ENCODE measurements at regions not wholly inside any gene's neighbourhood (a gene's known extent, or its start where the extent isn't known, plus 50 kb on each side); places are given as distances from the start of the nearest gene placed in this dataset.

DNA sequence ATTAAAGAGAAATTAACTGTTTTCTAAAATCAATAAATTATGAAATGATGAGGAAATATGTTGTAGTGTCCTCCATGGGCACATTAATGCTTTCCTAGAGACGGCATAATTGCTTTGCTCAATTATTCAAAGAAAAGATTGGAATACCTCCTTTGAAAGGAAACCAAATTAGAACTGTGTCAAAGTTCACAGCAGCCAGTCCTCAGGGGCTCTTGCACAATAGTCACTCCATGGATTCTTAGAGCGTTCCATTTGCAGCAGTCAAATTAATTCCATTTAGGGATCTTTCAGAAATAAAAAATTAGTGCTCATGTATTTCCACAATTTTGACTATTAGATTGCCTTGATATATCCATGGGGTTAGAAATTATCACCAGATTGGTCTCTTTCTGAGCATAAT lies 841.6 kb upstream of the DPPA4 start:
- no peak overlapping the region for H3K4me3 ChIP-seq (ENCODE audit: control insufficient read depth in 1 of 7, extremely low read depth in 1 of 7, insufficient read depth in 4 of 7, low read depth in 2 of 7, low read length in 6 of 7)
- no peaks in the 10 kb centered on the region for H3K36me3 ChIP-seq (ENCODE audit: control insufficient read depth in 4 of 4, insufficient read depth in 4 of 4, low read length in 3 of 4)
- no peak overlapping the region for H3K27ac ChIP-seq (ENCODE audit: insufficient read depth in 1 of 2, low read depth in 1 of 2, low read length in 2 of 2, poor library complexity in 1 of 2, severe bottlenecking in 2 of 2)
- DNase-seq, result no peak
- ChIA-PET POLR2A (no interaction called here), CTCF (no interaction called here)
- no peaks in the 10 kb centered on the region for H3K27me3 ChIP-seq (replicated peaks in 2 of 5; ENCODE audit: control insufficient read depth in 4 of 5, insufficient read depth in 5 of 5, low read length in 4 of 5)
- no CpG with 5 or more reads among the region's 2 CpGs for WGBS (ENCODE audit: insufficient coverage)
- H3K9me3 ChIP-seq (ENCODE audit: control extremely low read depth in 1 of 5, control insufficient read depth in 4 of 5, insufficient read depth in 2 of 5, low read depth in 1 of 5, low read length in 4 of 5), result no peaks in the 10 kb centered on the region
- H3K4me1 ChIP-seq (ENCODE audit: control extremely low read depth in 1 of 4, control insufficient read depth in 4 of 4, insufficient read depth in 4 of 4, low read length in 3 of 4), result no peaks in the 10 kb centered on the region

- H3K27ac ChIP-seq (ENCODE audit: insufficient read depth in 1 of 2, low read depth in 1 of 2, low read length in 2 of 2, poor library complexity in 1 of 2, severe bottlenecking in 2 of 2), result no peak overlapping the region
- WGBS (ENCODE audit: insufficient coverage), result 90% methylated on average over 3 of the region's 4 CpGs
- no peaks in the 10 kb centered on the region for H3K36me3 ChIP-seq (ENCODE audit: control insufficient read depth in 4 of 4, insufficient read depth in 4 of 4, low read length in 3 of 4)
- CTCF ChIA-PET, result no interaction called here
- no peaks in the 10 kb centered on the region for H3K4me1 ChIP-seq (ENCODE audit: control extremely low read depth in 1 of 4, control insufficient read depth in 4 of 4, insufficient read depth in 4 of 4, low read length in 3 of 4)
- no peaks in the 10 kb centered on the region for H3K27me3 ChIP-seq (replicated peaks in 2 of 5; ENCODE audit: control insufficient read depth in 4 of 5, insufficient read depth in 5 of 5, low read length in 4 of 5)
- no peak for DNase-seq
- no peaks in the 10 kb centered on the region for H3K9me3 ChIP-seq (ENCODE audit: control extremely low read depth in 1 of 5, control insufficient read depth in 4 of 5, insufficient read depth in 2 of 5, low read depth in 1 of 5, low read length in 4 of 5)
- POLR2A ChIA-PET, result no interaction called here
- H3K4me3 ChIP-seq (ENCODE audit: control insufficient read depth in 1 of 7, extremely low read depth in 1 of 7, insufficient read depth in 4 of 7, low read depth in 2 of 7, low read length in 6 of 7), result no peak overlapping the region
These were observed 843.4 kb upstream of the DPPA4 start for GRCh38 chr3:110180733-110181132.

GRCh38 chr3:110181226-110181625 lies 843.9 kb upstream of the DPPA4 start:
- Histone ChIP-seq H3K4me1 (ENCODE audit: control extremely low read depth in 1 of 4, control insufficient read depth in 4 of 4, insufficient read depth in 4 of 4, low read length in 3 of 4) (no peaks in the 10 kb centered on the region), H3K27me3 (replicated peaks in 2 of 5; ENCODE audit: control insufficient read depth in 4 of 5, insufficient read depth in 5 of 5, low read length in 4 of 5) (no peaks in the 10 kb centered on the region), H3K9me3 (ENCODE audit: control extremely low read depth in 1 of 5, control insufficient read depth in 4 of 5, insufficient read depth in 2 of 5, low read depth in 1 of 5, low read length in 4 of 5) (no peaks in the 10 kb centered on the region), H3K36me3 (ENCODE audit: control insufficient read depth in 4 of 4, insufficient read depth in 4 of 4, low read length in 3 of 4) (no peaks in the 10 kb centered on the region), H3K4me3 (ENCODE audit: control insufficient read depth in 1 of 7, extremely low read depth in 1 of 7, insufficient read depth in 4 of 7, low read depth in 2 of 7, low read length in 6 of 7) (no peak overlapping the region), H3K27ac (ENCODE audit: insufficient read depth in 1 of 2, low read depth in 1 of 2, low read length in 2 of 2, poor library complexity in 1 of 2, severe bottlenecking in 2 of 2) (no peak overlapping the region)
- CTCF ChIA-PET, result no interaction called here
- DNase-seq, result no peak
- no CpG with 5 or more reads among the region's 3 CpGs for WGBS (ENCODE audit: insufficient coverage)
- POLR2A ChIA-PET, result no interaction called here

DNA sequence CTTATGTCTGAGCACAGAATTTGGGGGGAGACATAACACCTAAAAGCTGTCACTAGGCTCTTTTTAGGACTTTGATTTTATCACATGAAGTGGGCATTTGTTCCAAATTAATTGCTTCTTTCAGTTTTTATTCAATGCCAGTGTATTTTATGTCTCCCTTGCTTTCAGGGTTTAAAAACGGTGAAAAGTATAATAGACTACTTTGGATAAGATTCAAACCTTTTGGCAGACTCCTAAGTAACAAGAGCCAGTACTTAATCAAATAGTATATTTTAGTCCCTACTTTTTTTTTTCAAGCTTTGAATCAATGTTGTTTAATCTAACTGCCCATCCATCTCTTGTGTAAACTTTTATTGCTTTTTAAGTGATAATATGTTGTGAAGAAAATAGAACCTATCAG lies 847.2 kb upstream of the DPPA4 start:
- no peaks in the 10 kb centered on the region for H3K4me1 ChIP-seq (ENCODE audit: control extremely low read depth in 1 of 4, control insufficient read depth in 4 of 4, insufficient read depth in 4 of 4, low read length in 3 of 4)
- peaks cover 0 to 2% (median 0%) of the 10 kb centered on the region in 5 experiments for H3K27me3 ChIP-seq (replicated peaks in 2 of 5; ENCODE audit: control insufficient read depth in 4 of 5, insufficient read depth in 5 of 5, low read length in 4 of 5)
- H3K27ac ChIP-seq (ENCODE audit: insufficient read depth in 1 of 2, low read depth in 1 of 2, low read length in 2 of 2, poor library complexity in 1 of 2, severe bottlenecking in 2 of 2), result no peak overlapping the region
- CTCF ChIA-PET, result no interaction called here
- no peak for DNase-seq
- H3K9me3 ChIP-seq (ENCODE audit: control extremely low read depth in 1 of 5, control insufficient read depth in 4 of 5, insufficient read depth in 2 of 5, low read depth in 1 of 5, low read length in 4 of 5), result no peaks in the 10 kb centered on the region
- H3K36me3 ChIP-seq (ENCODE audit: control insufficient read depth in 4 of 4, insufficient read depth in 4 of 4, low read length in 3 of 4), result no peaks in the 10 kb centered on the region
- POLR2A ChIA-PET, result no interaction called here
- no peak overlapping the region for H3K4me3 ChIP-seq (ENCODE audit: control insufficient read depth in 1 of 7, extremely low read depth in 1 of 7, insufficient read depth in 4 of 7, low read depth in 2 of 7, low read length in 6 of 7)
- WGBS (ENCODE audit: insufficient coverage), result no CpG with 5 or more reads among the region's 1 CpG

GRCh38 chr3:110193074-110193473 lies 855.7 kb upstream of the DPPA4 start:
- no peaks in the 10 kb centered on the region for H3K36me3 ChIP-seq (ENCODE audit: control insufficient read depth in 4 of 4, insufficient read depth in 4 of 4, low read length in 3 of 4)
- POLR2A ChIA-PET, result no interaction called here
- CTCF ChIA-PET, result no interaction called here
- 100% methylated on average over 2 of the region's 2 CpGs for WGBS (ENCODE audit: insufficient coverage)
- DNase-seq, result no peak
- no peaks in the 10 kb centered on the region for H3K4me1 ChIP-seq (ENCODE audit: control extremely low read depth in 1 of 4, control insufficient read depth in 4 of 4, insufficient read depth in 4 of 4, low read length in 3 of 4)
- H3K27ac ChIP-seq (ENCODE audit: insufficient read depth in 1 of 2, low read depth in 1 of 2, low read length in 2 of 2, poor library complexity in 1 of 2, severe bottlenecking in 2 of 2), result no peak overlapping the region
- peaks cover 0 to 2% (median 0%) of the 10 kb centered on the region in 5 experiments for H3K27me3 ChIP-seq (replicated peaks in 2 of 5; ENCODE audit: control insufficient read depth in 4 of 5, insufficient read depth in 5 of 5, low read length in 4 of 5)
- H3K4me3 ChIP-seq (ENCODE audit: control insufficient read depth in 1 of 7, extremely low read depth in 1 of 7, insufficient read depth in 4 of 7, low read depth in 2 of 7, low read length in 6 of 7), result no peak overlapping the region
- H3K9me3 ChIP-seq (ENCODE audit: control extremely low read depth in 1 of 5, control insufficient read depth in 4 of 5, insufficient read depth in 2 of 5, low read depth in 1 of 5, low read length in 4 of 5), result no peaks in the 10 kb centered on the region

- DNase-seq, result no peak
These were observed 861.6 kb upstream of the DPPA4 start for GRCh38 chr3:110198717-110199587.

DNA sequence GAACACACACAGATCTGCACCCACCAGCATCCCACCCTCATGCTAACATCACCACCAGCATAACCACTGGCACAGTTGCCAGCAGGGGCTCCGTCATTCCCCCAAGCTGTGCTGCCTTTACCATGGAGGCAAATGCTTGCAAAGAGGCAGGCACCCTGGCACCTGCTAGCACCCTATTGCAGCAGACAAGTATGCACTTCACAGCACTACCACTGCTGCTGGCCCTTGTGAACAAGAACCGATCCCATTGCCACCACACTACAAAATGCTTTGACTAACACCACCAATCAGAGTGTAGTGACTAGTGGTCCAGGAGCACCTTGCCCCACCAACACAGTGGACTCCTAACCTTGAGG lies 862.2 kb upstream of the DPPA4 start:
- CTCF ChIA-PET, result no interaction called here
- Histone ChIP-seq H3K4me3 (ENCODE audit: control insufficient read depth in 1 of 7, extremely low read depth in 1 of 7, insufficient read depth in 4 of 7, low read depth in 2 of 7, low read length in 6 of 7) (no peak overlapping the region), H3K4me1 (ENCODE audit: control extremely low read depth in 1 of 4, control insufficient read depth in 4 of 4, insufficient read depth in 4 of 4, low read length in 3 of 4) (no peaks in the 10 kb centered on the region)

More at GRCh38 chr3:110198717-110199587, 861.6 kb upstream of the DPPA4 start:
- peaks cover 0 to 7% (median 0%) of the 10 kb centered on the region in 5 experiments for H3K9me3 ChIP-seq (ENCODE audit: control extremely low read depth in 1 of 5, control insufficient read depth in 4 of 5, insufficient read depth in 2 of 5, low read depth in 1 of 5, low read length in 4 of 5)
- WGBS (ENCODE audit: insufficient coverage), result 93% methylated on average over 12 of the region's 12 CpGs
- CTCF ChIA-PET, result no interaction called here
- H3K4me1 ChIP-seq (ENCODE audit: control extremely low read depth in 1 of 4, control insufficient read depth in 4 of 4, insufficient read depth in 4 of 4, low read length in 3 of 4), result no peaks in the 10 kb centered on the region
- POLR2A ChIA-PET, result no interaction called here
- H3K27me3 ChIP-seq (replicated peaks in 2 of 5; ENCODE audit: control insufficient read depth in 4 of 5, insufficient read depth in 5 of 5, low read length in 4 of 5), result no peaks in the 10 kb centered on the region
- H3K27ac ChIP-seq (ENCODE audit: insufficient read depth in 1 of 2, low read depth in 1 of 2, low read length in 2 of 2, poor library complexity in 1 of 2, severe bottlenecking in 2 of 2), result no peak overlapping the region
- H3K36me3 ChIP-seq (ENCODE audit: control insufficient read depth in 4 of 4, insufficient read depth in 4 of 4, low read length in 3 of 4), result no peaks in the 10 kb centered on the region
- H3K4me3 ChIP-seq (ENCODE audit: control insufficient read depth in 1 of 7, extremely low read depth in 1 of 7, insufficient read depth in 4 of 7, low read depth in 2 of 7, low read length in 6 of 7), result no peak overlapping the region

More for the DNA sequence above, 862.2 kb upstream of the DPPA4 start:
- H3K9me3 ChIP-seq (ENCODE audit: control extremely low read depth in 1 of 5, control insufficient read depth in 4 of 5, insufficient read depth in 2 of 5, low read depth in 1 of 5, low read length in 4 of 5), result peaks cover 0 to 7% (median 0%) of the 10 kb centered on the region in 5 experiments
- no peaks in the 10 kb centered on the region for H3K27me3 ChIP-seq (replicated peaks in 2 of 5; ENCODE audit: control insufficient read depth in 4 of 5, insufficient read depth in 5 of 5, low read length in 4 of 5)
- POLR2A ChIA-PET, result no interaction called here
- H3K36me3 ChIP-seq (ENCODE audit: control insufficient read depth in 4 of 4, insufficient read depth in 4 of 4, low read length in 3 of 4), result no peaks in the 10 kb centered on the region
- DNase-seq, result no peak
- WGBS (ENCODE audit: insufficient coverage), result 100% methylated on average over 2 of the region's 2 CpGs
- no peak overlapping the region for H3K27ac ChIP-seq (ENCODE audit: insufficient read depth in 1 of 2, low read depth in 1 of 2, low read length in 2 of 2, poor library complexity in 1 of 2, severe bottlenecking in 2 of 2)

Measured in common myeloid progenitor, CD34-positive (primary cell).